Lung (tissue), 11 donors: ENCODE measurements at regions not wholly inside any gene's neighbourhood (a gene's known extent, or its start where the extent isn't known, plus 50 kb on each side); places are given as distances from the start of the nearest gene placed in this dataset.
A peak's percentile ranks its signal among the peaks of the same experiment; 100 is the strongest.
"Not testable (repeated sequence)": the region's sequence is repeated elsewhere in the genome, so short reads cannot be mapped to it uniquely, and the experiment has no call there.

Experiments
- ATAC-seq: fragments of 200-7000 bp; cut with Tn5 transposase; one replicate; pipeline ENCODE4 v1.9.1; 2020; ENCODE audit warnings: moderate number of reproducible peaks; ENCODE audit not compliant: insufficient read depth, low FRiP score
- DNase-seq, 3 donors: peaks; one replicate each; pipeline ENCODE4 v3.0.0-alpha.2; 2013 to 2017
- H3K27ac ChIP-seq, 2 donors: one replicate each; pipeline ENCODE4 v1.5.1; 2013; ENCODE audit warnings: mild to moderate bottlenecking in 2 of 2, moderate library complexity in 2 of 2, control low read depth in 1 of 2, inconsistent platforms in 1 of 2, low read depth in 1 of 2, low read length in 1 of 2
- H3K27me3 ChIP-seq, 3 donors: one replicate each; pipeline ENCODE4 v1.5.1; 2013; ENCODE audit warnings: low read length in 2 of 3; ENCODE audit not compliant: control insufficient read depth in 3 of 3, insufficient read depth in 3 of 3
- H3K36me3 ChIP-seq, 4 donors: one replicate each; pipeline ENCODE4 v1.5.1; 2013; ENCODE audit warnings: low read length in 4 of 4, mild to moderate bottlenecking in 1 of 4, moderate library complexity in 1 of 4; ENCODE audit not compliant: control insufficient read depth in 4 of 4, insufficient read depth in 4 of 4
- H3K4me1 ChIP-seq, 5 donors: one replicate each; pipeline ENCODE4 v1.5.1; 2013; ENCODE audit warnings: low read length in 5 of 5, mild to moderate bottlenecking in 2 of 5, moderate library complexity in 1 of 5; ENCODE audit not compliant: control insufficient read depth in 5 of 5, insufficient read depth in 5 of 5
- H3K4me3 ChIP-seq: one replicate; pipeline ENCODE4 v1.5.1; 2013; ENCODE audit warnings: mild to moderate bottlenecking, control low read depth, moderate library complexity
- H3K9ac ChIP-seq, 2 donors: one replicate each; pipeline ENCODE4 v1.5.1; 2013; ENCODE audit warnings: low read length in 2 of 2, control low read depth in 1 of 2; ENCODE audit not compliant: insufficient read depth in 1 of 2
- H3K9me3 ChIP-seq, 4 donors: one replicate each; pipeline ENCODE4 v1.5.1; 2013; ENCODE audit warnings: low read length in 3 of 4, mild to moderate bottlenecking in 1 of 4, moderate library complexity in 1 of 4; ENCODE audit not compliant: control insufficient read depth in 4 of 4, insufficient read depth in 3 of 4
- CTCF ChIP-seq: IDR thresholded peaks from 2 replicates; pipeline ENCODE4 v1.5.1; 2012; ENCODE audit warnings: mild to moderate bottlenecking; ENCODE audit errors: control extremely low read depth, extremely low read depth
- WGBS, 2 donors: extraction: QIAGEN DNeasy Blood & Tissue Kit; methylation state at CpG; one replicate each; pipeline ENCODE4 v1.1.7; 2013; 5-methylcytosine and 5-hydroxymethylcytosine counted together
- donor health status: control.
- donor health status: control.
- donor health status: Bipolar disorder and iron deficiency.
- donor health status: healthy.
- donor health status: DM: yes; HTN: yes; CAD: no.

- Histone ChIP-seq H3K4me3 (no peak overlapping the region), H3K4me1 (no peaks in the 10 kb centered on the region), H3K36me3 (no peaks in the 10 kb centered on the region), H3K9me3 (peaks cover 0 to 5% (median 3%) of the 10 kb centered on the region in 4 donors), H3K27me3 (peaks cover 0 to 9% (median 4%) of the 10 kb centered on the region in 3 donors), H3K27ac (no peak overlapping the region), H3K9ac (no peak overlapping the region)
- no peak for TF ChIP-seq CTCF
- DNase-seq (no peak), ATAC-seq (no peak)
- 40 to 50% methylated on average over 3 of the region's 3 CpGs for WGBS, 2 donors
Measured at GRCh38 chr6:115415378-115415777, 645.3 kb downstream of the FRK start.

GRCh38 chr6:115414916-115415315 lies 645.8 kb downstream of the FRK start:
- not testable (repeated sequence) for H3K9ac ChIP-seq, H3K9me3 ChIP-seq, DNase-seq, ATAC-seq, H3K4me1 ChIP-seq, H3K27ac ChIP-seq, H3K36me3 ChIP-seq, H3K27me3 ChIP-seq, H3K4me3 ChIP-seq
- 40 to 46% methylated on average over 6 of the region's 6 CpGs for WGBS, 2 donors

- Histone ChIP-seq H3K9ac (no peak overlapping the region), H3K27ac (no peak overlapping the region), H3K4me3 (no peak overlapping the region), H3K4me1 (no peaks in the 10 kb centered on the region), H3K36me3 (no peaks in the 10 kb centered on the region), H3K9me3 (peaks cover 0 to 2% (median 1%) of the 10 kb centered on the region in 4 donors), H3K27me3 (peaks cover 0 to 13% (median 2%) of the 10 kb centered on the region in 3 donors)
- 58 to 66% methylated on average over 2 of the region's 2 CpGs for WGBS, 2 donors
- no peak for ATAC-seq
- no peak for TF ChIP-seq CTCF
- peak in 2 of 3 donors; percentile 77 to 83 for DNase-seq
Measured at GRCh38 chr6:115411756-115412155, 648.9 kb downstream of the FRK start.

- Histone ChIP-seq H3K9ac (no peak overlapping the region), H3K4me3 (no peak overlapping the region), H3K4me1 (no peaks in the 10 kb centered on the region), H3K9me3 (peaks cover 0 to 3% (median 1%) of the 10 kb centered on the region in 4 donors), H3K27me3 (peaks cover 0 to 3% (median 0%) of the 10 kb centered on the region in 3 donors), H3K36me3 (no peaks in the 10 kb centered on the region), H3K27ac (no peak overlapping the region)
- TF ChIP-seq CTCF: no peak
- DNase-seq: no peak
- no peak for ATAC-seq
- WGBS, 2 donors: 95% methylated on average over 1 of the region's 1 CpG
Measured at GRCh38 chr6:115404446-115404845, 656.2 kb downstream of the FRK start.
